OCI-LY7 (cell line): ENCODE measurements at regions not wholly inside any gene's neighbourhood (a gene's known extent, or its start where the extent isn't known, plus 50 kb on each side); places are given as distances from the start of the nearest gene placed in this dataset.

Experiments used
- BruUV-seq: library from RNA; stranded (reverse); fragments of 400-500 nt; replicated peaks from 2 replicates; lab custom pipeline; 2021; lab: Mats Ljungman, UMichigan
- CTCF ChIA-PET: fragments of 300-600 bp; sonication (Branson Sonifier 250); formaldehyde crosslinking; loops from one replicate; lab custom pipeline; 2022; ENCODE audit warnings: antibody characterized with exemption; ENCODE audit not compliant: unreplicated experiment; lab: Charles Lee
- POLR2A ChIA-PET: fragments of 300-600 bp; sonication (Branson Sonifier 250); formaldehyde crosslinking; loops from one replicate; lab custom pipeline; 2022; ENCODE audit warnings: antibody characterized with exemption; lab: Charles Lee
- DNase-seq: peaks from one replicate; pipeline ENCODE4 v3.0.0-alpha.2; 2015; ENCODE audit warnings: low spot score
- H2AFZ ChIP-seq: fragments of 200-600 bp; sonication (generic), shearing (Covaris generic); 2 replicates; pipeline ENCODE4 v1.6.1; 2014; ENCODE audit warnings: mild to moderate bottlenecking, antibody characterized with exemption, low read length, moderate library complexity
- H3K27ac ChIP-seq: fragments of 200-600 bp; sonication (generic); 2 replicates; pipeline ENCODE4 v1.5.1; 2014; ENCODE audit warnings: mixed run types, low read depth, mild to moderate bottlenecking, moderate library complexity, low read length, inconsistent platforms; ENCODE audit not compliant: poor library complexity, severe bottlenecking
- H3K36me3 ChIP-seq: fragments of 200-600 bp; sonication (generic); 2 replicates; pipeline ENCODE4 v1.6.1; 2014; ENCODE audit warnings: mild to moderate bottlenecking, antibody characterized with exemption, low read length, moderate library complexity, mixed read lengths; ENCODE audit not compliant: insufficient read depth
- H3K4me1 ChIP-seq: fragments of 200-600 bp; sonication (generic); 2 replicates; pipeline ENCODE4 v1.5.1; 2014; ENCODE audit warnings: mild to moderate bottlenecking, low read length; ENCODE audit not compliant: insufficient read depth, poor library complexity, severe bottlenecking
- H3K4me2 ChIP-seq: fragments of 200-600 bp; sonication (generic); 2 replicates; pipeline ENCODE4 v1.6.1; 2014; ENCODE audit warnings: mild to moderate bottlenecking, low read length
- H3K4me3 ChIP-seq: fragments of 200-600 bp; sonication (generic); 2 replicates; pipeline ENCODE4 v1.5.1; 2014; ENCODE audit warnings: mild to moderate bottlenecking, low read depth, low read length; ENCODE audit not compliant: poor library complexity, severe bottlenecking
- H3K79me2 ChIP-seq: fragments of 200-600 bp; sonication (generic); 2 replicates; pipeline ENCODE4 v1.6.1; 2016; ENCODE audit warnings: low read depth, mild to moderate bottlenecking, low read length, moderate library complexity, mixed read lengths; ENCODE audit not compliant: insufficient read depth
- H3K9me2 ChIP-seq: fragments of 200-600 bp; sonication (generic); 2 replicates; pipeline ENCODE4 v1.6.1; 2016; ENCODE audit warnings: mild to moderate bottlenecking, low read length, mixed read lengths; ENCODE audit not compliant: insufficient read depth
- H3K9me3 ChIP-seq: fragments of 200-600 bp; sonication (generic); 2 replicates; pipeline ENCODE4 v1.6.1; 2014; ENCODE audit warnings: mild to moderate bottlenecking, mixed run types, low read length, mixed read lengths
- H4K20me1 ChIP-seq: fragments of 200-600 bp; sonication (generic); 2 replicates; pipeline ENCODE4 v1.6.1; 2014; ENCODE audit warnings: mild to moderate bottlenecking, antibody characterized with exemption, low read length, moderate library complexity, mixed read lengths; ENCODE audit not compliant: insufficient read depth
- CTCF ChIP-seq: fragments of 200-600 bp; sonication (generic); conservative IDR thresholded peaks from 2 replicates; pipeline ENCODE4 v1.5.1; 2014; ENCODE audit warnings: mild to moderate bottlenecking, antibody characterized with exemption, low read length, moderate library complexity, mixed read lengths
- EZH2phosphoT487 ChIP-seq: fragments of 200-600 bp; sonication (generic); IDR thresholded peaks from 2 replicates; pipeline ENCODE4 v1.6.1; 2018; ENCODE audit warnings: low read depth, borderline replicate concordance, mild to moderate bottlenecking, mixed run types, antibody characterized with exemption, low read length, moderate library complexity, mixed read lengths
- intact Hi-C: fragments of 100-400 bp; cut with micrococcal nuclease; formaldehyde crosslinking; loops from one replicate; pipeline ENCODE4 v1.10.0; 2022; ENCODE audit not compliant: unreplicated experiment

GRCh38 chr5:121503111-121503840, 348.4 kb upstream of the FTMT start:
- intact Hi-C loops = no loop called here
- H3K79me2 ChIP-seq = no peaks in the 10 kb centered on the region
- no peaks in the 10 kb centered on the region for H3K4me1 ChIP-seq
- H3K4me3 ChIP-seq = no peak overlapping the region
- DNase-seq = peak; percentile 8
- no peak overlapping the region for H3K4me2 ChIP-seq
- no peaks in the 10 kb centered on the region for H3K9me3 ChIP-seq
- H3K9me2 ChIP-seq = no peaks in the 10 kb centered on the region
- BruUV-seq = no TSS peak
- TF ChIP-seq CTCF (no peak), EZH2phosphoT487 (no peak)
- no peak overlapping the region for H3K27ac ChIP-seq
- H4K20me1 ChIP-seq = no peaks in the 10 kb centered on the region
- H3K36me3 ChIP-seq = no peaks in the 10 kb centered on the region
- ChIA-PET CTCF (no interaction called here), POLR2A (no interaction called here)
- no peak overlapping the region for H2AFZ ChIP-seq

DNA sequence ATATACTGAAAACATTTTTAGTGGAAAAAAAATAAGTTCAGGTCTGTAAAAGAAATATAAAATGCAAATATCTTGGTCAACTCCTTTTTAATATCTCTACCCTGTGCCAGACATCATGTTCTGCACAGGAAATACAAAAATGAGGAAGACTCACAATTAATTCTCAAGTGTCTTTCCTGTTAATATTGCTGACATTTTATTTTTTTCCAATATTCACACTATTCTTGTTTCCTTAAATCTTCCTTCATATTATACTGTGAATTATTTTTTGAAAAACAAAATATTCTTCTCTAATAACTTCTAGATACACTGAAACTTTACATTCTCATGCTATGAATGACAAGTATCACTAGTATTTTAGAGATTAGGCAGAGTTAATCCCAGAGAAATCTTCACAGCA, 334.7 kb upstream of the FTMT start:
- no TSS peak for BruUV-seq
- H3K4me3 ChIP-seq = no peak overlapping the region
- no peak for TF ChIP-seq CTCF
- no peak for TF ChIP-seq EZH2phosphoT487

GRCh38 chr5:121525706-121526105, 326.0 kb upstream of the FTMT start:
- no peak overlapping the region for H3K4me3 ChIP-seq
- no peaks in the 10 kb centered on the region for H4K20me1 ChIP-seq
- DNase-seq = no peak
- ChIA-PET CTCF (no interaction called here), POLR2A (no interaction called here)
- H2AFZ ChIP-seq = no peak overlapping the region
- no peaks in the 10 kb centered on the region for H3K36me3 ChIP-seq
- TF ChIP-seq CTCF = no peak
- no peaks in the 10 kb centered on the region for H3K79me2 ChIP-seq
- H3K4me1 ChIP-seq = no peaks in the 10 kb centered on the region
- no peaks in the 10 kb centered on the region for H3K9me3 ChIP-seq
- intact Hi-C loops = no loop called here
- no TSS peak for BruUV-seq
- no peak overlapping the region for H3K4me2 ChIP-seq
- no peak overlapping the region for H3K27ac ChIP-seq
- H3K9me2 ChIP-seq = no peaks in the 10 kb centered on the region

More for the DNA sequence above, 334.7 kb upstream of the FTMT start:
- Histone ChIP-seq H3K4me2 (no peak overlapping the region), H3K4me1 (no peaks in the 10 kb centered on the region), H4K20me1 (no peaks in the 10 kb centered on the region), H3K79me2 (no peaks in the 10 kb centered on the region), H3K36me3 (no peaks in the 10 kb centered on the region), H2AFZ (no peak overlapping the region), H3K9me2 (no peaks in the 10 kb centered on the region), H3K9me3 (no peaks in the 10 kb centered on the region), H3K27ac (no peak overlapping the region)
- CTCF ChIA-PET = no interaction called here
- intact Hi-C loops = no loop called here
- POLR2A ChIA-PET = interaction anchor here (0.7 kb wide), 1 partner anchor 136 kb away, joined by 3 read pairs; no protein-coding TSS in a partner anchor
- DNase-seq = no peak
